ENCODE measurements at regions not wholly inside any gene's neighbourhood (a gene's known extent, or its start where the extent isn't known, plus 50 kb on each side); places are given as distances from the start of the nearest gene placed in this dataset.
"Not testable (repeated sequence)": the region's sequence is repeated elsewhere in the genome, so short reads cannot be mapped to it uniquely, and the experiment has no call there.

DNA sequence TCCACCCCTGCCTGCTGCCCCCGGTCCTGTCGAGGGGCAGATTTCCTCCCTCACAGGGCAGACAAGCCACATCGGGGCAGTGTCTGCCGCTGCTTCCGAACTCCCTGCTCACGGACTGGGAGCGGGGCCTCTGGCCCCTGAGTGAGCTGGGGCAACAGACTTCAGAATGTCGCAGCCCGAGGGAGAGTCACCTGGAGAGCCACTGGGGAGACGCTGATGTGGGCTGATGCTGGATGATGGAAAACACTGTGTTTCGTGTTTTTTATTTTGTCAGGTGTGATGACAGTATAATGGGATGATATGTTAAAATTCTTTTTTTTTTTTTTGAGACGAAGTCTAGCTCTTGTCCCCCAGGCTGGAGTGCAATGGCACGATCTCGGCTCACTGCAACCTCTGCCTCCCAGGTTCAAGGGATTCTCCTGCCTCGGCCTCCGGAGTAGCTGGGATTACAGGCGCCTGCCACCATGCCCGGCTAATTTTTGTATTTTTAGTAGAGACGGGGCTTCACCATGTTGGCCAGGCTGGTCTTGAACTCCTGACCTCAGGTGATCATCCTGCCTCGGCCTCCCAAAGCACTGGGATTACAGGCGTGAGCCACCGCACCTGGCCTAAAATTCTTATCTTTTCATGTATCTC lies 52.1 kb upstream of the SEPTIN5 start:
- not testable (repeated sequence) for DNase-seq

- peak; percentile 58 to 75 (median 67) for DNase-seq
These were observed 51.0 kb upstream of the SEPTIN5 start for GRCh38 chr22:19663286-19663815.

DNA sequence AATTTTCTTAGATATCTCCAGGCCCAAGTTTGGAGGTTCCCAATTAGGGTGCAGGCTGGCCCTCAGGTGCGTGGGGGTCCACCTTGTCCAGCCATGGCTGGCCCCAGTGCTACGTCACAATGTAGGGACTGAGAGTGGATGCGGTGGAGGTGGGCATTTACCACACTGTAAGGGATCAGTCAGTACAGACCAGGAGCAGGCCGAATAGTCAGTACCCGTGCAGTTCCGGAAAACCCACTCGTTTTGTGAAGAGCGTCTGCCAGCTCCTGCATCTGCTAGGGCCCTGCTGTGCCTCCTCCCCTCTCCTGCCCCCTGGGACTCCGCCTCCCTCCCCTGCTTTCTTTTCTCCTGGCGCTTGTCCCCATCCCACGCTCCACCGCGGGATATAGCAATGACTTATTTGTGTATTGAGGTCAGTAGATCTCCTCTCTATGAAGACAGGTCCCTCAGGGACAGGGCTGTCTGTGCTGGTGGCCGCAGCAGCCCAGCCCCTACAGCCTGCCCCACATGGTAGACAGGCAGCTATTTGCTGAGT lies 50.4 kb upstream of the SEPTIN5 start:
- peak in 3 of 4 experiments; percentile 9 to 43 (median 40) for DNase-seq

GRCh38 chr22:19664406-19664805 lies 49.9 kb upstream of the SEPTIN5 start:
- no peak for DNase-seq
